ENCODE measurements at regions not wholly inside any gene's neighbourhood (a gene's known extent, or its start where the extent isn't known, plus 50 kb on each side); places are given as distances from the start of the nearest gene placed in this dataset.

GRCh38 chr4:60544981-60545380 is 655.1 kb upstream of the ADGRL3 start:
- 46% methylated on average over 3 of the region's 3 CpGs for WGBS
- TF ChIP-seq EP300 (IDR thresholded peaks at IDR 0.05), result no peak
- no peak for TF ChIP-seq CTCF (IDR thresholded peaks at IDR 0.05)
- TF ChIP-seq POLR2AphosphoS5 (IDR thresholded peaks at IDR 0.05), result no peak
- TF ChIP-seq POLR2A (IDR thresholded peaks at IDR 0.05; ENCODE audit: low read depth), result no peak
- Histone ChIP-seq H3K27me3 (no peaks in the 10 kb centered on the region), H3K4me1 (no peaks in the 10 kb centered on the region), H3K9me3 (peaks cover 0 to 12% (median 0%) of the 10 kb centered on the region in 4 donors), H3K4me3 (no peak overlapping the region), H3K27ac (replicated peaks in 1 of 4) (no peak overlapping the region), H3K36me3 (no peaks in the 10 kb centered on the region)
- intact Hi-C loops (cut with DNase I), result no loop called here
- no peak for DNase-seq (ENCODE audit: extremely low spot score)

GRCh38 chr4:60562334-60562733 is 637.8 kb upstream of the ADGRL3 start:
- Histone ChIP-seq H3K9me3 (no peaks in the 10 kb centered on the region), H3K27me3 (no peaks in the 10 kb centered on the region), H3K27ac (replicated peaks in 1 of 4) (no peak overlapping the region), H3K4me1 (no peaks in the 10 kb centered on the region), H3K36me3 (no peaks in the 10 kb centered on the region), H3K4me3 (no peak overlapping the region)
- WGBS, result 61% methylated on average over 2 of the region's 2 CpGs
- DNase-seq (ENCODE audit: extremely low spot score), result no peak
- no peak for TF ChIP-seq EP300 (IDR thresholded peaks at IDR 0.05)
- TF ChIP-seq POLR2A (IDR thresholded peaks at IDR 0.05; ENCODE audit: low read depth), result no peak
- TF ChIP-seq POLR2AphosphoS5 (IDR thresholded peaks at IDR 0.05), result no peak
- TF ChIP-seq CTCF (IDR thresholded peaks at IDR 0.05), result no peak
- intact Hi-C loops (cut with DNase I), result no loop called here

GRCh38 chr4:60565558-60565957 is 634.6 kb upstream of the ADGRL3 start:
- 95% methylated on average over 7 of the region's 7 CpGs for WGBS
- no peak overlapping the region for H3K27ac ChIP-seq (replicated peaks in 1 of 4)
- no peaks in the 10 kb centered on the region for H3K9me3 ChIP-seq
- no peaks in the 10 kb centered on the region for H3K27me3 ChIP-seq
- DNase-seq (ENCODE audit: extremely low spot score), result no peak
- no peak for TF ChIP-seq EP300 (IDR thresholded peaks at IDR 0.05)
- TF ChIP-seq CTCF (IDR thresholded peaks at IDR 0.05), result no peak
- TF ChIP-seq POLR2AphosphoS5 (IDR thresholded peaks at IDR 0.05), result no peak
- TF ChIP-seq POLR2A (IDR thresholded peaks at IDR 0.05; ENCODE audit: low read depth), result no peak
- intact Hi-C loops (cut with DNase I), result no loop called here
- H3K36me3 ChIP-seq, result no peaks in the 10 kb centered on the region
- no peaks in the 10 kb centered on the region for H3K4me1 ChIP-seq
- H3K4me3 ChIP-seq, result no peak overlapping the region

- H3K36me3 ChIP-seq, result no peaks in the 10 kb centered on the region
- no peak for DNase-seq (ENCODE audit: extremely low spot score)
- H3K27ac ChIP-seq (replicated peaks in 1 of 4), result no peak overlapping the region
- no peak overlapping the region for H3K4me3 ChIP-seq
- intact Hi-C loops (cut with DNase I), result no loop called here
- no peaks in the 10 kb centered on the region for H3K27me3 ChIP-seq
- H3K4me1 ChIP-seq, result no peaks in the 10 kb centered on the region
- no peak for TF ChIP-seq POLR2A (IDR thresholded peaks at IDR 0.05; ENCODE audit: low read depth)
- TF ChIP-seq POLR2AphosphoS5 (IDR thresholded peaks at IDR 0.05), result no peak
- no peak for TF ChIP-seq CTCF (IDR thresholded peaks at IDR 0.05)
- TF ChIP-seq EP300 (IDR thresholded peaks at IDR 0.05), result no peak
- H3K9me3 ChIP-seq, result no peaks in the 10 kb centered on the region
Measured at GRCh38 chr4:60575336-60575735, 624.8 kb upstream of the ADGRL3 start.

GRCh38 chr4:60579335-60579734 is 620.8 kb upstream of the ADGRL3 start:
- intact Hi-C loops (cut with DNase I), result no loop called here
- no peak for TF ChIP-seq POLR2AphosphoS5 (IDR thresholded peaks at IDR 0.05)
- no peak for TF ChIP-seq EP300 (IDR thresholded peaks at IDR 0.05)
- H3K4me1 ChIP-seq, result no peaks in the 10 kb centered on the region
- H3K36me3 ChIP-seq, result no peaks in the 10 kb centered on the region
- 70% methylated on average over 2 of the region's 2 CpGs for WGBS
- H3K27me3 ChIP-seq, result no peaks in the 10 kb centered on the region
- DNase-seq (ENCODE audit: extremely low spot score), result no peak
- H3K27ac ChIP-seq (replicated peaks in 1 of 4), result no peak overlapping the region
- H3K4me3 ChIP-seq, result no peak overlapping the region
- H3K9me3 ChIP-seq, result no peaks in the 10 kb centered on the region
